Upper lobe of left lung (tissue), 6 donors: ENCODE measurements at regions not wholly inside any gene's neighbourhood (a gene's known extent, or its start where the extent isn't known, plus 50 kb on each side); places are given as distances from the start of the nearest gene placed in this dataset.
A peak's percentile ranks its signal among the peaks of the same experiment; 100 is the strongest.

ENCODE experiments used
- ATAC-seq, 2 donors: fragments of 200-7000 bp; cut with Tn5 transposase; one replicate each; pipeline ENCODE4 v1.9.1; 2022; ENCODE audit warnings: mild to moderate bottlenecking in 2 of 2, moderate library complexity in 2 of 2; ENCODE audit not compliant: low FRiP score in 2 of 2
- DNase-seq, 2 donors: peaks; one replicate each; pipeline ENCODE4 v3.0.0-alpha.2; 2019 to 2020
- H3K27ac ChIP-seq, 4 donors: fragments of 200-600 bp; sonication (generic); one replicate each; pipeline ENCODE4 v1.5.1; 2016 to 2019
- H3K27me3 ChIP-seq, 4 donors: fragments of 200-600 bp; sonication (generic); one replicate each; pipeline ENCODE4 v1.5.1; 2017 to 2019
- H3K36me3 ChIP-seq, 4 donors: fragments of 200-600 bp; sonication (generic); one replicate each; pipeline ENCODE4 v1.5.1; 2016 to 2019
- H3K4me1 ChIP-seq, 4 donors: fragments of 200-600 bp; sonication (generic); one replicate each; pipeline ENCODE4 v1.5.1; 2018 to 2019
- H3K4me3 ChIP-seq, 4 donors: fragments of 200-600 bp; sonication (generic); one replicate each; pipeline ENCODE4 v1.5.1; 2017 to 2019; ENCODE audit warnings: mild to moderate bottlenecking in 2 of 4, moderate library complexity in 1 of 4
- H3K9me3 ChIP-seq, 4 donors: fragments of 200-600 bp; sonication (generic); one replicate each; pipeline ENCODE4 v1.5.1; 2018 to 2019
- EP300 ChIP-seq, 4 donors: sonication (generic); formaldehyde crosslinking; IDR thresholded peaks; one replicate each; pipeline ENCODE4 v1.5.1; 2017; ENCODE audit warnings: antibody characterized with exemption in 4 of 4, control low read depth in 2 of 4
- POLR2A ChIP-seq, 4 donors: fragments of 450-650 bp; IDR thresholded peaks; one replicate each; pipeline ENCODE4 v1.5.1; 2016 to 2017; ENCODE audit warnings: antibody characterized with exemption in 4 of 4, mild to moderate bottlenecking in 2 of 4
- POLR2AphosphoS5 ChIP-seq, 2 donors: sonication (generic); formaldehyde crosslinking; IDR thresholded peaks; one replicate each; pipeline ENCODE4 v1.5.1; 2017; ENCODE audit warnings: antibody characterized with exemption in 2 of 2
- WGBS, 2 donors: methylation state at CpG; one replicate each; pipeline ENCODE4 v1.1.5; 2017 to 2018; 5-methylcytosine and 5-hydroxymethylcytosine counted together
- TF ChIP-seq, protein P1 (sequence below), 6 experiments: fragments of 450-650 bp in 4 of 6; fragments of 200-600 bp in 2 of 6; sonication (generic) in 2 of 6; IDR thresholded peaks; one replicate each; pipeline ENCODE4 v1.5.1; 2016 to 2019; ENCODE audit warnings: antibody characterized with exemption in 6 of 6
- donor health status: DM: no; HTN: no; CAD: no; lungs with moderate emphysema.
- donor health status: DM: no; HTN: yes; CAD: no; lungs with severe emphysema.

- H3K36me3 ChIP-seq: no peaks in the 10 kb centered on the region
- no peaks in the 10 kb centered on the region for H3K27me3 ChIP-seq
- no peaks in the 10 kb centered on the region for H3K9me3 ChIP-seq
- H3K4me3 ChIP-seq: no peak overlapping the region
- peak overlapping the region in 3 of 4 donors; percentile 42 to 53 (median 53) for H3K27ac ChIP-seq
- 69 to 81% methylated on average over 5 of the region's 5 CpGs for WGBS, 2 donors
- H3K4me1 ChIP-seq: peaks cover 0 to 9% (median 3%) of the 10 kb centered on the region in 4 donors
- DNase-seq: no peak
- ATAC-seq: no peak
- TF ChIP-seq EP300 (IDR thresholded peaks at IDR 0.05) (no peak), POLR2A (IDR thresholded peaks at IDR 0.05) (no peak), POLR2AphosphoS5 (IDR thresholded peaks at IDR 0.05) (no peak)
- TF ChIP-seq, protein P1, sequence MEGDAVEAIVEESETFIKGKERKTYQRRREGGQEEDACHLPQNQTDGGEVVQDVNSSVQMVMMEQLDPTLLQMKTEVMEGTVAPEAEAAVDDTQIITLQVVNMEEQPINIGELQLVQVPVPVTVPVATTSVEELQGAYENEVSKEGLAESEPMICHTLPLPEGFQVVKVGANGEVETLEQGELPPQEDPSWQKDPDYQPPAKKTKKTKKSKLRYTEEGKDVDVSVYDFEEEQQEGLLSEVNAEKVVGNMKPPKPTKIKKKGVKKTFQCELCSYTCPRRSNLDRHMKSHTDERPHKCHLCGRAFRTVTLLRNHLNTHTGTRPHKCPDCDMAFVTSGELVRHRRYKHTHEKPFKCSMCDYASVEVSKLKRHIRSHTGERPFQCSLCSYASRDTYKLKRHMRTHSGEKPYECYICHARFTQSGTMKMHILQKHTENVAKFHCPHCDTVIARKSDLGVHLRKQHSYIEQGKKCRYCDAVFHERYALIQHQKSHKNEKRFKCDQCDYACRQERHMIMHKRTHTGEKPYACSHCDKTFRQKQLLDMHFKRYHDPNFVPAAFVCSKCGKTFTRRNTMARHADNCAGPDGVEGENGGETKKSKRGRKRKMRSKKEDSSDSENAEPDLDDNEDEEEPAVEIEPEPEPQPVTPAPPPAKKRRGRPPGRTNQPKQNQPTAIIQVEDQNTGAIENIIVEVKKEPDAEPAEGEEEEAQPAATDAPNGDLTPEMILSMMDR (IDR thresholded peaks at IDR 0.05): no peak
Observed at GRCh38 chr16:66207883-66208265, 158.6 kb upstream of the CDH5 start.

- DNase-seq (peak in 1 of 2 donors; percentile 45), ATAC-seq (peak; percentile 32 to 72)
- TF ChIP-seq, protein P1 (IDR thresholded peaks at IDR 0.05): no peak
- peak; percentile 35 to 40 for TF ChIP-seq POLR2AphosphoS5 (IDR thresholded peaks at IDR 0.05)
- peak overlapping the region; percentile 42 to 78 (median 48) for H3K27ac ChIP-seq
- H3K4me1 ChIP-seq: peaks cover 0 to 9% (median 3%) of the 10 kb centered on the region in 4 donors
- H3K9me3 ChIP-seq: no peaks in the 10 kb centered on the region
- H3K36me3 ChIP-seq: no peaks in the 10 kb centered on the region
- H3K27me3 ChIP-seq: no peaks in the 10 kb centered on the region
- 69 to 79% methylated on average over 11 of the region's 11 CpGs for WGBS, 2 donors
- no peak overlapping the region for H3K4me3 ChIP-seq
Observed at GRCh38 chr16:66207139-66207882, 159.2 kb upstream of the CDH5 start.

GRCh38 chr16:66206363-66206762, 160.1 kb upstream of the CDH5 start:
- H3K4me3 ChIP-seq: no peak overlapping the region
- 77 to 83% methylated on average over 4 of the region's 4 CpGs for WGBS, 2 donors
- H3K27me3 ChIP-seq: no peaks in the 10 kb centered on the region
- no peak for TF ChIP-seq EP300 (IDR thresholded peaks at IDR 0.05)
- TF ChIP-seq POLR2A (IDR thresholded peaks at IDR 0.05): no peak
- TF ChIP-seq POLR2AphosphoS5 (IDR thresholded peaks at IDR 0.05): no peak
- TF ChIP-seq, protein P1 (IDR thresholded peaks at IDR 0.05): no peak
- H3K27ac ChIP-seq: peak overlapping the region in 3 of 4 donors; percentile 42 to 78 (median 44)
- peaks cover 0 to 9% (median 3%) of the 10 kb centered on the region in 4 donors for H3K4me1 ChIP-seq
- no peaks in the 10 kb centered on the region for H3K9me3 ChIP-seq
- ATAC-seq (no peak), DNase-seq (no peak)
- no peaks in the 10 kb centered on the region for H3K36me3 ChIP-seq

DNA sequence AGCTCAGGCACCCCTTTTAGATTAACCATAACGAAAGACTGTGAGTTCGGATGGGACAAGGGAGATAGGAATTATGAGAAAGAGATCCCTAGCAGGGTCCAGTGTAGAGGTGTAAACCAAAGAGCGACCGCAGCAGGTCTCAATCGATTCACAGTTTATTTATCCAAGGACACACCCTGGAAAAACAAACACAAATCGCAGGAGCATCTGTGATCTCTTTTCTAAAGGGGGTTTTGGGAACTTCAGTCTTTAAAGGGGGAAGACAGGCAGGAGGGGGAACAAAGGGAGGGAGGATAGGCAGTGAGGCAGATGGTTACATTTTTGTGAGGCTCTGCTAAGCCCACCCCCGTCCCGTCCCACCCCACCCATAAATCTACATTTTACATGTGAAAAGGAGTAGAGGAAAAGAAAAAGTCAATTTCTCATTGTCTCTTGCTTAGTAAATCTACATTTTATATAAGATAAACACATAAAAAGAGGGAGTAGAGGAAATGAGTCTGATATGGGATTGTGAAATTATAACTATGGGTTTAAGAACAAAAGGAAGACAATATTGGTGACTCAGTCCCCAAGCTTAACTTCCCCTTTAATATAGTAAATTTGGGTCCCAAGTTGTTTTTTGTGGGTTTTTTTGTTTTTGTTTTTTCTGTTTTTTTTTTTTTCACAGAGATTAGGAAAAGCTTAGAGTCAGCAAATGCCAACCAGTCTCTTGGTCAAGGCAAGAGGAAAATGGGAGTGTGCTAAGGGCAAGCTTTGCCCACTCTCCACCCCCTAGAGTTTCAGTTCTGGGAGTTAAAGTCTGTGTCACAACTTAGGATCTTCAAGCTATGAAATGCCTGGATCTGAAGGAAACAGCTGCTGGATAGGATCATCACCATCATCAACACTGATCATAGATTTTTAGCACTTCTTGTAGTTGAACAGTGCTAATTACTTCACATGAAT, 160.9 kb upstream of the CDH5 start:
- no peaks in the 10 kb centered on the region for H3K36me3 ChIP-seq
- H3K4me3 ChIP-seq: no peak overlapping the region
- 48 to 50% methylated on average over 8 of the region's 8 CpGs for WGBS, 2 donors
- TF ChIP-seq POLR2AphosphoS5 (IDR thresholded peaks at IDR 0.05): no peak
- TF ChIP-seq, protein P1 (IDR thresholded peaks at IDR 0.05): no peak
- TF ChIP-seq EP300 (IDR thresholded peaks at IDR 0.05): no peak
- H3K27ac ChIP-seq: peak overlapping the region; percentile 13 to 78 (median 38)
- DNase-seq: no peak
- H3K4me1 ChIP-seq: peaks cover 0 to 9% (median 3%) of the 10 kb centered on the region in 4 donors
- no peaks in the 10 kb centered on the region for H3K9me3 ChIP-seq
- no peaks in the 10 kb centered on the region for H3K27me3 ChIP-seq
- ATAC-seq: peak in 1 of 2 donors; percentile 67
